ENCODE measurements at regions not wholly inside any gene's neighbourhood (a gene's known extent, or its start where the extent isn't known, plus 50 kb on each side); places are given as distances from the start of the nearest gene placed in this dataset.

GRCh38 chr19:32219392-32219791 is 126.0 kb upstream of the ZNF507 start:
- no peak overlapping the region for H3K4me3 Mint-ChIP-seq
- H3K27ac Mint-ChIP-seq = no peak overlapping the region
- no peaks in the 10 kb centered on the region for H3K9me3 Mint-ChIP-seq
- H3K4me1 Mint-ChIP-seq (ENCODE audit: low read depth) = peaks cover 1% of the 10 kb centered on the region
- peaks cover 23% of the 10 kb centered on the region for H3K27me3 Mint-ChIP-seq
- H3K36me3 Mint-ChIP-seq (ENCODE audit: low read depth) = no peaks in the 10 kb centered on the region

GRCh38 chr19:32219881-32220472 is 125.4 kb upstream of the ZNF507 start:
- H3K27ac Mint-ChIP-seq = no peak overlapping the region
- H3K9me3 Mint-ChIP-seq = no peaks in the 10 kb centered on the region
- H3K4me1 Mint-ChIP-seq (ENCODE audit: low read depth) = peaks cover 7% of the 10 kb centered on the region
- no peak overlapping the region for H3K4me3 Mint-ChIP-seq
- H3K36me3 Mint-ChIP-seq (ENCODE audit: low read depth) = no peaks in the 10 kb centered on the region
- peaks cover 29% of the 10 kb centered on the region for H3K27me3 Mint-ChIP-seq

GRCh38 chr19:32220951-32221350 is 124.5 kb upstream of the ZNF507 start:
- H3K9me3 Mint-ChIP-seq = no peaks in the 10 kb centered on the region
- H3K36me3 Mint-ChIP-seq (ENCODE audit: low read depth) = no peaks in the 10 kb centered on the region
- no peak overlapping the region for H3K4me3 Mint-ChIP-seq
- no peak overlapping the region for H3K27ac Mint-ChIP-seq
- H3K27me3 Mint-ChIP-seq = peaks cover 38% of the 10 kb centered on the region
- peaks cover 7% of the 10 kb centered on the region for H3K4me1 Mint-ChIP-seq (ENCODE audit: low read depth)

GRCh38 chr19:32222556-32222955 is 122.9 kb upstream of the ZNF507 start:
- Mint-ChIP-seq H3K36me3 (ENCODE audit: low read depth) (no peaks in the 10 kb centered on the region), H3K4me1 (ENCODE audit: low read depth) (peaks cover 7% of the 10 kb centered on the region), H3K4me3 (no peak overlapping the region), H3K9me3 (no peaks in the 10 kb centered on the region), H3K27ac (no peak overlapping the region), H3K27me3 (peaks cover 41% of the 10 kb centered on the region)

DNA sequence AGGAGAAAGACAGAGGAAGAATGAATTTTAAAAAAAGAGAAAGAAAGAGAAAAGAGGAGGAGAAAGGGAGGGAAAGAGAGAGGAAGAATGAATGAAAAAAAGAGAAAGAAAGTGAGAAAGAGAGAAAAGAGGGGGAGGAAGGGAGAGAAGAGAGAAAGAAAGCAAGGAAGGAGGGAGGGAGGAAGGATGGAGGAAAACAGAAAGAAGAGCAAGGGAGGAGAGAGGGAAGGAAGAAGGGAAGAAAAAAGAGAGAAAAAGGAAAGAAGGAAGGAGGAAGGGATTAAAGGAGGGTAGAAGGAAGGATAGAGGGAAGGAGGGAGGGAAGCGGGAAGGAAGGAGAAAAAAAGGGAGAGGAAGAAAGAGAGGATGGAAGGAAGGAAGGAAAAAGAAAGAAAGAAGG is 122.3 kb upstream of the ZNF507 start:
- H3K36me3 Mint-ChIP-seq (ENCODE audit: low read depth) = no peaks in the 10 kb centered on the region
- H3K27ac Mint-ChIP-seq = no peak overlapping the region
- H3K4me3 Mint-ChIP-seq = no peak overlapping the region
- peaks cover 41% of the 10 kb centered on the region for H3K27me3 Mint-ChIP-seq
- peaks cover 7% of the 10 kb centered on the region for H3K4me1 Mint-ChIP-seq (ENCODE audit: low read depth)
- no peaks in the 10 kb centered on the region for H3K9me3 Mint-ChIP-seq

DNA sequence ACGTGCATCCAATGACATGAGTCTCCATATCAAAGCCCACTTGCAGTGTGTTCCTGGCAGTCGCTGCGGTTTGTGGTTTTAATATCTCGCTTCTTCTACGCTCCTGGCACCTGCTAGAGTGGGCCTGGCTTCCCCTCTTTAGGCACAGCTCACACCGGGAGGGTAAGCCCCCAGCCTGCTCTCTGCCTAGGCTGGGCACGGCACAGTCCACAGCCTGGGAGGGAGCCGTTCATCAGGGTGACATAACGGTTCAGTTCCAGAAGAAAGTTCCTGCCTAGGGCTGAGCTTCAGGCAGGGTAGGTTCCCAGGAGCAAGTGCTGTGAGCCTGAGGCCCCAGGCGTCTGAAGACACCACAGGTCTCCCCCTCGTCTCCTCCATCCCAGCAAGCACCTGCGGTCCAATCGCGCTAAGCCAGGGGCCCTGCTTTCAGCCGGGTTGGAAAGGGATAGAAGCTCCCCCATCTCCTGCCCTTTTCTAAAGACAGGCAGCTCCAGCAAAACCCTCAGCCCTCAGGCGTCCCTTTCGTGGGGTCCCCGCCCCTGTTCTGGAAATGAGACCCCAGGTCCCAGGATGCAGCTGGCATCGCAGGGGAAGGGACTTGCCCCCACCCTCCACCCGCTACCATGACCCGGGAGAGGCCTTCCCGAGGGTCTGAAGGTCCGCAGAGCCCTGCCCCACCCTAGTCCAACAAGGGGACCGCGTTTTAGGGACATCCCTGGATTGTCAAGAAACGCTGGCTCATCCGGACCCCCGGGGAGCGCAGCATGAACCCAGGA is 121.6 kb upstream of the ZNF507 start:
- no peaks in the 10 kb centered on the region for H3K9me3 Mint-ChIP-seq
- H3K4me3 Mint-ChIP-seq = no peak overlapping the region
- H3K27me3 Mint-ChIP-seq = peaks cover 40% of the 10 kb centered on the region

GRCh38 chr19:32224371-32225244 is 120.8 kb upstream of the ZNF507 start:
- peaks cover 37% of the 10 kb centered on the region for H3K27me3 Mint-ChIP-seq
- no peaks in the 10 kb centered on the region for H3K36me3 Mint-ChIP-seq (ENCODE audit: low read depth)
- no peaks in the 10 kb centered on the region for H3K9me3 Mint-ChIP-seq
- H3K4me1 Mint-ChIP-seq (ENCODE audit: low read depth) = peaks cover 7% of the 10 kb centered on the region
- no peak overlapping the region for H3K27ac Mint-ChIP-seq
- H3K4me3 Mint-ChIP-seq = peak overlapping the region; percentile 71

More for the DNA sequence above, 121.6 kb upstream of the ZNF507 start:
- Mint-ChIP-seq H3K36me3 (ENCODE audit: low read depth) (no peaks in the 10 kb centered on the region), H3K4me1 (ENCODE audit: low read depth) (peaks cover 7% of the 10 kb centered on the region), H3K27ac (no peak overlapping the region)

DNA sequence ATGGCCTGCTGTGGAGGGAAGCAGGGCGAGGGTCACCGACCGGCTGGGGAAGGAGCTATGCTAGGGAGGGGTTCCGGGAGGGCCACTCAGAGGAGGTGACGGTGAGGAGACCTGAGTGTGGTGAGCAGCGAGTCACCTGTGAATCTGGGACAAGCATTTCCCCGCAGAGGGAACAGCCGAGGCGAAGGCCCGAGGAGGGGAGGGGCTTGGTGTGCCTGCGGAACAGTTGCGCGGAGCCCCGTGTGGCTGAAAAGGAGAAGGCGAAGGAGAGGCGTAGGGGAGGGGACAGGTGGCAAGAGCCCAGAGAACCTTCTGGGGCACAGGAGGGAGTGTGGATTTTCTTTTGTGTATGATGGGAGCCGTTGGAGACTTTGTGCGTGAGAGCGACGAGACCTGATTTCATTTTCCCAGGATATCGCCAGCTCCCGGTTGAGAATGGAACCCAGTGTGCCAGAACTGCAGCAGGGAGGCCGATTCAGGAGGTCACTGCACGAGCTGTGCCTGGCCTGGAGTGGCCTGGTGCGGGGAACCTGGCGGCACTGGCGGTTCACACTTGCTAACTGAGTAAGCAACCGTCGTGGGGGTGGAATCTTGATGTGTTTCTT is 117.7 kb upstream of the ZNF507 start:
- Mint-ChIP-seq H3K9me3 (no peaks in the 10 kb centered on the region), H3K27me3 (peaks cover 34% of the 10 kb centered on the region), H3K4me3 (no peak overlapping the region), H3K36me3 (ENCODE audit: low read depth) (no peaks in the 10 kb centered on the region), H3K27ac (no peak overlapping the region), H3K4me1 (ENCODE audit: low read depth) (peaks cover 7% of the 10 kb centered on the region)

DNA sequence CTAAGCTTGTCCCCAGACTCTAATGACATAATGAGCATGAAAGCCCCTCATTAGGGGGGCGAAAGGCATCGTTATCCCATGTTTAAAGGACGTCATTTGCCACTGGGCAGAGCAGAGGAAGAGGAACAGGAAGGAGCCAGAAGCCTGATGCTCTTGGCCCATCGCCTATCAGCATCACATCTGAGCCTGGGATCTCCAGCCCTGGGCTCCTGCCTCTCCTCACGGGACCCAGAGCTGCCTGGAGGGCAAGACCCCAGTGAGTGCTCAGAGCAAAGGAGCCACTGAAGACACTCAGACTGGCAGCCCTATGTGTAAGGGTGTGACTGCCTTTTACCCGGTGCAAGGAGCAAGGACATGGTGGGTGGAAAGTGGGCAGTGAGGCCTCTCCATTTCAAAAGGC is 115.0 kb upstream of the ZNF507 start:
- no peak overlapping the region for H3K4me3 Mint-ChIP-seq
- no peaks in the 10 kb centered on the region for H3K4me1 Mint-ChIP-seq (ENCODE audit: low read depth)
- no peaks in the 10 kb centered on the region for H3K9me3 Mint-ChIP-seq
- no peaks in the 10 kb centered on the region for H3K36me3 Mint-ChIP-seq (ENCODE audit: low read depth)
- no peak overlapping the region for H3K27ac Mint-ChIP-seq
- H3K27me3 Mint-ChIP-seq = peaks cover 17% of the 10 kb centered on the region

GRCh38 chr19:32231020-32231419 is 114.4 kb upstream of the ZNF507 start:
- Mint-ChIP-seq H3K27ac (no peak overlapping the region), H3K27me3 (peaks cover 16% of the 10 kb centered on the region), H3K4me3 (no peak overlapping the region), H3K4me1 (ENCODE audit: low read depth) (no peaks in the 10 kb centered on the region), H3K36me3 (ENCODE audit: low read depth) (no peaks in the 10 kb centered on the region), H3K9me3 (no peaks in the 10 kb centered on the region)

GRCh38 chr19:32231691-32232090 is 113.7 kb upstream of the ZNF507 start:
- Mint-ChIP-seq H3K4me3 (no peak overlapping the region), H3K27me3 (peaks cover 10% of the 10 kb centered on the region), H3K4me1 (ENCODE audit: low read depth) (no peaks in the 10 kb centered on the region), H3K36me3 (ENCODE audit: low read depth) (no peaks in the 10 kb centered on the region), H3K9me3 (no peaks in the 10 kb centered on the region), H3K27ac (no peak overlapping the region)

DNA sequence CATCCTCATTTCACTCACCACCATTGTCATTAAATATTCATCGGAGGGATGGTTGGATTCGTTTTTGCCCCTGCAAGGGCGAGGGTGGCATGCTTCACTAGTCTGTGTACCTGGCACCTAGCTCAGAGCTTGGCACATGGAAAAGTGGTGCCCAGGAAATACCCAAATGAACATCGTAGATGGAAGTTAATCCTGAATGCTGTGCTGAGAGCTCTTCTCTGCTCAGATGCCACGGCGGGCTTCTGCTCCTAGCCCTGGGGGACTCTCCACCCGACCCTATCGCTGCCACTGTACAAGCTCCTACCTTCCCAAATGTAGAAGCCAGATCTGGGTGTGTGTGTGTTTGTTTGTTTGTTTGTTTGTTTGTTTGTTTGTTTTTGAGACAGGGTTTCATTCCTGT is 113.0 kb upstream of the ZNF507 start:
- Mint-ChIP-seq H3K36me3 (ENCODE audit: low read depth) (no peaks in the 10 kb centered on the region), H3K27ac (no peak overlapping the region), H3K4me1 (ENCODE audit: low read depth) (no peaks in the 10 kb centered on the region), H3K9me3 (no peaks in the 10 kb centered on the region), H3K27me3 (peaks cover 10% of the 10 kb centered on the region), H3K4me3 (no peak overlapping the region)

- Mint-ChIP-seq H3K4me1 (ENCODE audit: low read depth) (no peaks in the 10 kb centered on the region), H3K36me3 (ENCODE audit: low read depth) (no peaks in the 10 kb centered on the region), H3K27ac (no peak overlapping the region), H3K27me3 (peaks cover 10% of the 10 kb centered on the region), H3K9me3 (no peaks in the 10 kb centered on the region), H3K4me3 (no peak overlapping the region)
Measured at GRCh38 chr19:32233091-32233490, 112.3 kb upstream of the ZNF507 start.

DNA sequence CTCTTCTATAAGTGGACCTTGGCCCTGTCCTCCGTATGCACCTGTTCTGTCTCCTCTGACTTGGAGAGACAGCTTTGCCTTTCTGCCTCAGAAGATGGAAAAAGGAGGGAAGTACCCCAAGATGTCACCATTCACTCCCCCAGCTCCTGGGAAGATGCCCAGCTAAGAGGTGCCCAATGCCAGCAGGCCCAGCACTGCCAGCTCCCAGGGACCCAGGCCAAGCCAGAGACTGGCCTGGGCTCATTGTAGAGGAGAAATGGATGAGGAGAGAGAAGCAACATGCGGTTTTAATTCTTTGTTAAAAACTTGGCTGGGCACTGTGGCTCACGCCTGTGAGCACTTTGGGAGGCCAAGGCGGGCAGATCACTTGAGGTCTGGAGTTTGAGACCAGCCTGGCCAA is 111.5 kb upstream of the ZNF507 start:
- Mint-ChIP-seq H3K36me3 (ENCODE audit: low read depth) (no peaks in the 10 kb centered on the region), H3K27me3 (peaks cover 10% of the 10 kb centered on the region), H3K9me3 (no peaks in the 10 kb centered on the region), H3K4me1 (ENCODE audit: low read depth) (no peaks in the 10 kb centered on the region), H3K4me3 (no peak overlapping the region), H3K27ac (no peak overlapping the region)
